GOT3 (cell line): ENCODE measurements at regions not wholly inside any gene's neighbourhood (a gene's known extent, or its start where the extent isn't known, plus 50 kb on each side); places are given as distances from the start of the nearest gene placed in this dataset.
"Not testable (repeated sequence)": the region's sequence is repeated elsewhere in the genome, so short reads cannot be mapped to it uniquely, and the experiment has no call there.

ENCODE experiments used
- DNase-seq: peaks from one replicate; lab custom pipeline; 2025; ENCODE audit warnings: mixed read lengths; lab: John Stamatoyannopoulos, UW

GRCh38 chr1:67588178-67588855 lies 96.7 kb upstream of the GADD45A start:
- DNase-seq, result no peak

- no peak for DNase-seq
Measured at GRCh38 chr1:67589519-67590233, 95.3 kb upstream of the GADD45A start.

GRCh38 chr1:67590329-67590728 lies 94.7 kb upstream of the GADD45A start:
- no peak for DNase-seq

GRCh38 chr1:67594764-67595163 lies 90.2 kb upstream of the GADD45A start:
- DNase-seq, result no peak

GRCh38 chr1:67596674-67597073 lies 88.3 kb upstream of the GADD45A start:
- DNase-seq, result no peak

- no peak for DNase-seq
Measured at GRCh38 chr1:67597336-67597735, 87.7 kb upstream of the GADD45A start.

- no peak for DNase-seq
Measured at GRCh38 chr1:67599085-67599484, 85.9 kb upstream of the GADD45A start.

GRCh38 chr1:67601539-67601938 lies 83.5 kb upstream of the GADD45A start:
- no peak for DNase-seq

GRCh38 chr1:67601955-67602354 lies 83.0 kb upstream of the GADD45A start:
- no peak for DNase-seq

- no peak for DNase-seq
Measured at GRCh38 chr1:67604778-67605177, 80.2 kb upstream of the GADD45A start.

GRCh38 chr1:67605209-67605780 lies 79.7 kb upstream of the GADD45A start:
- no peak for DNase-seq

GRCh38 chr1:67607286-67607685 lies 77.7 kb upstream of the GADD45A start:
- DNase-seq, result no peak

- DNase-seq, result no peak
Measured at GRCh38 chr1:67607699-67608098, 77.3 kb upstream of the GADD45A start.

- no peak for DNase-seq
Measured at GRCh38 chr1:67608661-67609576, 76.1 kb upstream of the GADD45A start.

GRCh38 chr1:67609577-67610341 lies 75.2 kb upstream of the GADD45A start:
- DNase-seq, result no peak

- no peak for DNase-seq
Measured at GRCh38 chr1:67610450-67610849, 74.6 kb upstream of the GADD45A start.

- no peak for DNase-seq
Measured at GRCh38 chr1:67611846-67612245, 73.2 kb upstream of the GADD45A start.

- no peak for DNase-seq
Measured at GRCh38 chr1:67612788-67613241, 72.2 kb upstream of the GADD45A start.

GRCh38 chr1:67613479-67613878 lies 71.5 kb upstream of the GADD45A start:
- DNase-seq, result not testable (repeated sequence)

- no peak for DNase-seq
Measured at GRCh38 chr1:67614511-67614934, 70.5 kb upstream of the GADD45A start.

- no peak for DNase-seq
Measured at GRCh38 chr1:67615886-67616285, 69.1 kb upstream of the GADD45A start.
